Mesendoderm (in vitro differentiated cells): ENCODE measurements at regions not wholly inside any gene's neighbourhood (a gene's known extent, or its start where the extent isn't known, plus 50 kb on each side); places are given as distances from the start of the nearest gene placed in this dataset.
A peak's percentile ranks its signal among the peaks of the same experiment; 100 is the strongest.

ENCODE experiments used
- DNase-seq: peaks from one replicate; pipeline ENCODE4 v3.0.0; 2013
- H2AK5ac ChIP-seq: 2 replicates; pipeline ENCODE4 v1.6.1; 2013; ENCODE audit warnings: low read length, inconsistent platforms
- H2BK120ac ChIP-seq: 2 replicates; pipeline ENCODE4 v1.6.1; 2013; ENCODE audit warnings: low read depth, mild to moderate bottlenecking, low read length, moderate library complexity, mixed read lengths
- H2BK15ac ChIP-seq: replicated peaks from 2 replicates; pipeline ENCODE4 v1.6.1; 2013; ENCODE audit warnings: low read depth, mild to moderate bottlenecking, moderate library complexity
- H2BK5ac ChIP-seq: 2 replicates; pipeline ENCODE4 v1.6.1; 2013; ENCODE audit warnings: low read length, inconsistent platforms
- H3K18ac ChIP-seq: 2 replicates; pipeline ENCODE4 v1.6.1; 2013; ENCODE audit warnings: mild to moderate bottlenecking, low read length, mixed read lengths
- H3K23ac ChIP-seq: one replicate; pipeline ENCODE4 v1.6.1; 2013; ENCODE audit warnings: low read length
- H3K27ac ChIP-seq: 2 replicates; pipeline ENCODE4 v1.5.1; 2013; ENCODE audit warnings: low read depth, mild to moderate bottlenecking, inconsistent platforms, low read length, moderate library complexity
- H3K27me3 ChIP-seq: 2 replicates; pipeline ENCODE4 v1.6.1; 2013; ENCODE audit warnings: low read length, control low read depth, mild to moderate bottlenecking, inconsistent platforms; ENCODE audit not compliant: insufficient read depth, poor library complexity
- H3K36me3 ChIP-seq: 2 replicates; pipeline ENCODE4 v1.6.1; 2013; ENCODE audit warnings: low read length, inconsistent platforms; ENCODE audit not compliant: control insufficient read depth, insufficient read depth
- H3K4ac ChIP-seq: one replicate; pipeline ENCODE4 v1.6.1; 2013; ENCODE audit warnings: low read depth, mild to moderate bottlenecking, low read length, moderate library complexity
- H3K4me1 ChIP-seq: 2 replicates; pipeline ENCODE4 v1.6.1; 2013; ENCODE audit warnings: low read depth, low read length, inconsistent platforms; ENCODE audit not compliant: control insufficient read depth
- H3K4me2 ChIP-seq: 2 replicates; pipeline ENCODE4 v1.6.1; 2013; ENCODE audit warnings: low read length
- H3K4me3 ChIP-seq: 2 replicates; pipeline ENCODE4 v1.5.1; 2013; ENCODE audit warnings: mild to moderate bottlenecking, low read length
- H3K56ac ChIP-seq: one replicate; pipeline ENCODE4 v1.6.1; 2013; ENCODE audit warnings: low read length
- H3K79me1 ChIP-seq: 2 replicates; pipeline ENCODE4 v1.6.1; 2013; ENCODE audit warnings: low read length, inconsistent platforms
- H3K79me2 ChIP-seq: 2 replicates; pipeline ENCODE4 v1.6.1; 2013; ENCODE audit warnings: mild to moderate bottlenecking, low read length; ENCODE audit not compliant: control insufficient read depth, insufficient read depth
- H3K9ac ChIP-seq: 2 replicates; pipeline ENCODE4 v1.6.1; 2013; ENCODE audit warnings: low read length, inconsistent platforms
- H4K5ac ChIP-seq: one replicate; pipeline ENCODE4 v1.6.1; 2013; ENCODE audit warnings: low read length
- H4K8ac ChIP-seq: one replicate; pipeline ENCODE4 v1.6.1; 2013; ENCODE audit warnings: low read depth, mild to moderate bottlenecking, control low read depth, low read length, moderate library complexity
- WGBS: extraction: QIAGEN DNeasy Blood & Tissue Kit; methylation state at CpG from one replicate; pipeline ENCODE4 v1.1.7; 2013; ENCODE audit warnings: low lambda C conversion rate, missing lambda C conversion rate; ENCODE audit not compliant: insufficient coverage; ENCODE audit errors: extremely low coverage; 5-methylcytosine and 5-hydroxymethylcytosine counted together

DNA sequence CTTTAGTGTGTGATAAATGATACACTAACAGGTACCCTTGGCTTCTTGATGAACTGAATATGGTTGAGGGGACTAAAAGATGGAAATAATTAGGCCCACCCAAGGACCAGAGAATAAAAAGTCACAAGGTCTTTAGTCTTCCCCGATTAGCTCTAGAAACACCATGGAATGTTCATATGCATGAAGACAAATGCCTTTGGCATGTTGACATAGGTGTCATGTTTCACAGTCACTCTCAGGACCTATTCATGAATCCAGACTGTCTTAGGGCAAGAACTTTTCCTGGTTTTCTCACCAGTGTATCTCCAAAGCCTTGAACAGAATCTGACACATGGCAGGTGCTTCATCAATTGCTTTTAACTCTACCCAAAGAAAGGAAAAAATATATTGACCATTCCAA, 412.8 kb downstream of the AJAP1 start:
- Histone ChIP-seq H3K79me1 (no peaks in the 10 kb centered on the region), H2AK5ac (no peak overlapping the region), H3K4ac (no peak overlapping the region), H3K4me3 (no peak overlapping the region), H2BK120ac (no peak overlapping the region), H3K4me1 (no peaks in the 10 kb centered on the region), H3K27ac (no peak overlapping the region), H2BK5ac (no peak overlapping the region), H4K8ac (no peak overlapping the region), H3K56ac (no peak overlapping the region), H2BK15ac (no peak overlapping the region), H3K27me3 (no peaks in the 10 kb centered on the region), H3K79me2 (no peaks in the 10 kb centered on the region), H3K36me3 (no peaks in the 10 kb centered on the region), H4K5ac (no peak overlapping the region), H3K9ac (no peak overlapping the region), H3K23ac (no peak overlapping the region), H3K4me2 (no peak overlapping the region), H3K18ac (no peak overlapping the region)
- WGBS, result no CpG with 5 or more reads among the region's 1 CpG
- DNase-seq, result peak; percentile 80

DNA sequence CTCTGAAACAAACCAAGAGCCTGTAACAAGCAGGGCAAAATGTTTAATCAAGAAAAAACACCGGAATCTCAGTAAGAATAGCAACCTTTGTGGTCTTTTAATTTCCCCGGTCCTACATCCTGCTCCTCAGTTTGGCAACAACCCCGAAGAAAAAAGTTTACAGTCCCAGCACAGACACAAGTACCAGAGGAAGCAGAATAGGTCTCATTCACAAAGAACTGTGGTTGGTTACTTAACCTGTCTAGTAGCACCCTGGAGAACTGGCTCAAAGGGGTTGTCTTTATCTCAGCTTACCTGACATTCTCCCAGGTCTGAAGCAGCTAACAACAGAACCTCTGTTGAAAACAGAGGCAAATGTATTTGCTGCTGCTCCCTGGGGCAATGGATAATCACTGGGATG, 399.3 kb downstream of the AJAP1 start:
- Histone ChIP-seq H2BK15ac (no peak overlapping the region), H3K56ac (no peak overlapping the region), H4K8ac (no peak overlapping the region), H3K4me2 (no peak overlapping the region), H3K4me3 (no peak overlapping the region), H3K18ac (peak overlapping the region; percentile 60), H2AK5ac (no peak overlapping the region), H2BK5ac (no peak overlapping the region), H3K9ac (no peak overlapping the region), H3K23ac (no peak overlapping the region), H3K79me1 (no peaks in the 10 kb centered on the region), H3K36me3 (no peaks in the 10 kb centered on the region), H4K5ac (no peak overlapping the region), H3K4ac (no peak overlapping the region), H3K79me2 (no peaks in the 10 kb centered on the region), H2BK120ac (no peak overlapping the region), H3K4me1 (peaks cover 2% of the 10 kb centered on the region), H3K27ac (no peak overlapping the region), H3K27me3 (no peaks in the 10 kb centered on the region)
- peak; percentile 58 for DNase-seq
- no CpG with 5 or more reads among the region's 3 CpGs for WGBS

DNA sequence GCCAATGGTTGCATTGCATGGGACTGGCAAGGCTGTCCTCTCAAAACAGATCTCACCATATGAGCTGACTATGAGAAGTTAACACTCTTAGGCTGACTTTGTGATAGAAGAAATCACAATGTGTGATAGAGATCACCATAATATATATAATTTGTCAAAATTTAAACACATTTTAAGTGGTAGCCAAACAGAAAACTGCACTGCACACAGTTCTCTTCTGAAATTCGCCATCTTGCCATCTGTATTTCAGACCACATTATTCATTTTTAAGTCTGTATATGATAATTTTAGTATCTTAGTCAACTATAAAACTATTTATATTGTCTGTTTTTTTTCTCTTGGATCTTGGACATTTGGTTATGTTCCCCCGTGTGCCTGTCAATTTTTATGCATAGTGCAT, 374.7 kb downstream of the AJAP1 start:
- H3K4ac ChIP-seq, result no peak overlapping the region
- no CpG with 5 or more reads among the region's 2 CpGs for WGBS
- no peak overlapping the region for H3K23ac ChIP-seq
- H3K27me3 ChIP-seq, result no peaks in the 10 kb centered on the region
- H3K27ac ChIP-seq, result no peak overlapping the region
- H3K36me3 ChIP-seq, result no peaks in the 10 kb centered on the region
- H3K18ac ChIP-seq, result no peak overlapping the region
- H2BK5ac ChIP-seq, result no peak overlapping the region
- no peak overlapping the region for H4K5ac ChIP-seq
- no peak overlapping the region for H3K4me2 ChIP-seq
- H3K9ac ChIP-seq, result no peak overlapping the region
- no peak for DNase-seq
- H4K8ac ChIP-seq, result no peak overlapping the region
- H2BK120ac ChIP-seq, result no peak overlapping the region
- H2BK15ac ChIP-seq, result no peak overlapping the region
- H3K4me1 ChIP-seq, result no peaks in the 10 kb centered on the region
- H3K79me1 ChIP-seq, result no peaks in the 10 kb centered on the region
- no peak overlapping the region for H3K4me3 ChIP-seq
- H2AK5ac ChIP-seq, result no peak overlapping the region
- H3K79me2 ChIP-seq, result no peaks in the 10 kb centered on the region
- no peak overlapping the region for H3K56ac ChIP-seq

GRCh38 chr1:5012249-5012648, 357.8 kb downstream of the AJAP1 start:
- Histone ChIP-seq H3K4ac (no peak overlapping the region), H3K23ac (no peak overlapping the region)

DNA sequence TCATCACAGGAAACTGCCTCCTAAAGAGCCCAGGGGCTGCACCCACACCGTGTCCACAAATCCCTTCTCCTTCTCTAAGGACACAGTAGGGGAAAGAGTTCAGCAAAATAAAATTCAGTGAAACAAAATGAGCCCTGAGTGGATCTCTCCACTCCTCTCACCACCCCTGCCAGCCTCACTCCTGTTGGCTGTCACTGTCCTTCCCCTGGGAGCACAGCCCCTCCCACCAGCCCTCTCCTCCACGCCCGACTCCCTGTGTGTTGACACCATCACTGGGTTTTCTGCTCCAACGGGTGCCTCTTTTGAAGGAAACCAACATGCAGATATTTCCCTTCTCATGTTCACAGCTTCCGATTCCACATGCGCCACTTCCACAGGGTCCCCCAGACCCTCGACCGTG, 356.2 kb downstream of the AJAP1 start:
- no peak overlapping the region for H3K18ac ChIP-seq
- no peak overlapping the region for H2BK15ac ChIP-seq
- no CpG with 5 or more reads among the region's 8 CpGs for WGBS
- H3K4me2 ChIP-seq, result no peak overlapping the region
- no peak overlapping the region for H2BK120ac ChIP-seq
- H4K5ac ChIP-seq, result no peak overlapping the region
- H3K79me2 ChIP-seq, result no peaks in the 10 kb centered on the region
- H3K4ac ChIP-seq, result no peak overlapping the region
- DNase-seq, result no peak
- H2AK5ac ChIP-seq, result no peak overlapping the region
- no peak overlapping the region for H3K9ac ChIP-seq
- H4K8ac ChIP-seq, result no peak overlapping the region
- H2BK5ac ChIP-seq, result no peak overlapping the region
- no peaks in the 10 kb centered on the region for H3K36me3 ChIP-seq
- H3K4me3 ChIP-seq, result no peak overlapping the region
- no peaks in the 10 kb centered on the region for H3K27me3 ChIP-seq
- H3K4me1 ChIP-seq, result no peaks in the 10 kb centered on the region
- H3K23ac ChIP-seq, result no peak overlapping the region
- no peak overlapping the region for H3K56ac ChIP-seq
- no peaks in the 10 kb centered on the region for H3K79me1 ChIP-seq
- H3K27ac ChIP-seq, result no peak overlapping the region

More at GRCh38 chr1:5012249-5012648, 357.8 kb downstream of the AJAP1 start:
- H3K79me2 ChIP-seq, result no peaks in the 10 kb centered on the region
- no peak overlapping the region for H3K4me3 ChIP-seq
- H3K79me1 ChIP-seq, result no peaks in the 10 kb centered on the region
- H2BK120ac ChIP-seq, result no peak overlapping the region
- H3K4me1 ChIP-seq, result no peaks in the 10 kb centered on the region
- H3K9ac ChIP-seq, result no peak overlapping the region
- WGBS, result no CpG with 5 or more reads among the region's 3 CpGs
- no peak overlapping the region for H2AK5ac ChIP-seq
- H2BK5ac ChIP-seq, result no peak overlapping the region
- H3K18ac ChIP-seq, result no peak overlapping the region
- no peak overlapping the region for H3K27ac ChIP-seq
- H4K5ac ChIP-seq, result no peak overlapping the region
- H3K27me3 ChIP-seq, result no peaks in the 10 kb centered on the region
- no peak overlapping the region for H3K4me2 ChIP-seq
- DNase-seq, result no peak
- no peaks in the 10 kb centered on the region for H3K36me3 ChIP-seq
- H2BK15ac ChIP-seq, result no peak overlapping the region
- no peak overlapping the region for H4K8ac ChIP-seq
- no peak overlapping the region for H3K56ac ChIP-seq

- Histone ChIP-seq H3K79me1 (no peaks in the 10 kb centered on the region), H2BK15ac (no peak overlapping the region), H3K4ac (no peak overlapping the region), H4K8ac (no peak overlapping the region), H3K4me3 (no peak overlapping the region), H2AK5ac (no peak overlapping the region), H3K4me2 (no peak overlapping the region), H2BK120ac (no peak overlapping the region), H3K18ac (no peak overlapping the region), H4K5ac (no peak overlapping the region), H3K36me3 (no peaks in the 10 kb centered on the region), H3K9ac (no peak overlapping the region), H3K79me2 (no peaks in the 10 kb centered on the region), H3K4me1 (no peaks in the 10 kb centered on the region), H2BK5ac (no peak overlapping the region), H3K27ac (no peak overlapping the region), H3K27me3 (no peaks in the 10 kb centered on the region), H3K56ac (no peak overlapping the region), H3K23ac (no peak overlapping the region)
- WGBS, result no CpG with 5 or more reads among the region's 4 CpGs
- DNase-seq, result no peak
These were observed 355.8 kb downstream of the AJAP1 start for GRCh38 chr1:5010236-5010635.
